SK-N-SH (cell line): ENCODE measurements at regions not wholly inside any gene's neighbourhood (a gene's known extent, or its start where the extent isn't known, plus 50 kb on each side); places are given as distances from the start of the nearest gene placed in this dataset.

ENCODE experiments used
- EZH2phosphoT487 ChIP-seq: fragments of 200-600 bp; sonication (generic); IDR thresholded peaks from 2 replicates; pipeline ENCODE4 v1.6.1; 2017; ENCODE audit warnings: low read depth, mixed run types, mild to moderate bottlenecking, antibody characterized with exemption, moderate library complexity, borderline replicate concordance
- JUND ChIP-seq: IDR thresholded peaks from 2 replicates; pipeline ENCODE4 v1.4.0; 2012
- NFIC ChIP-seq: IDR thresholded peaks from 2 replicates; pipeline ENCODE4 v1.4.0; 2012; ENCODE audit warnings: borderline replicate concordance
- POLR2AphosphoS5 ChIP-seq: IDR thresholded peaks from 2 replicates; pipeline ENCODE4 v1.6.1; 2012; ENCODE audit warnings: low read depth, low read length

DNA sequence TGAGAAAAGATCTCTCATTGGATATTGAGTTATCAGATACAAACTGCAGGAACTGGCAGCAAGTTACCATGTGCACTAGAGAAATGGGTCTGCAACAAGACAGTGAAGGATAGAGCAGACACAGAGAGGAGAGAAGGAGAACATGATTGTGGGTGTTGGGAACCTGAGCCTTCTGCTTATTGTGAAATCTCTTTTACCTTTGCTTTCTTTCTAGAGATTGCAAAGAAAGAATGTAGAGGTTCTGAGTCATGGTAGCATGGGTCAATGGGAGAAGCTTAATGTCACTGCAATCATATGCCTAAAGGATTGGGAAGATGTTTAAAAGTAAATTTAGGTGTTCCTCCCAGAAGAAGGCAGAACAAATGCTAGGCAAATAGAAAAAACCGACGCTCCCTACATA lies 821.4 kb downstream of the CCSER2 start:
- TF ChIP-seq JUND (no peak), EZH2phosphoT487 (no peak), NFIC (no peak), POLR2AphosphoS5 (no peak)
